Amniotic stem cell (primary cell): ENCODE measurements at regions not wholly inside any gene's neighbourhood (a gene's known extent, or its start where the extent isn't known, plus 50 kb on each side); places are given as distances from the start of the nearest gene placed in this dataset.
"Not testable (repeated sequence)": the region's sequence is repeated elsewhere in the genome, so short reads cannot be mapped to it uniquely, and the experiment has no call there.

Experiments
- DNase-seq: peaks from one replicate; lab custom pipeline; 2025; lab: John Stamatoyannopoulos, UW

DNA sequence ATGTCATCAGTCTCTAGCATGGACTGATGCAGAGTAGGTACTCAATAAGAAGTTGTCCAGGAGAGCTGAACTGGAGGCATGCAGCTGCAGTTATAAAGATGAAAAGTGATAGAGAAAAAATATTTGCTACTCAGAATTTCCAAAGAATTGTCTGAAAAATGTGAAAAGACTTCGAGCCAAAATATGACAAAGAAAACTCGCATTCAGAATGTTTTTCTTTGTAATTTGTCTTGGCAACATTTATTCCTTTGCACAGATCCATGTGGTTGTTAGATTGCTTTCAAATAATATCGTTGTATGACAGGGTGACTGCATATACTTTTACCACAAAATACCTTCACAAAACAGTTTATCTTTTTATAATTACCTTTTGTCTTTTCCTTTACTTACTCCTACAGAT, 128.0 kb upstream of the SLC4A4 start:
- no peak for DNase-seq

DNA sequence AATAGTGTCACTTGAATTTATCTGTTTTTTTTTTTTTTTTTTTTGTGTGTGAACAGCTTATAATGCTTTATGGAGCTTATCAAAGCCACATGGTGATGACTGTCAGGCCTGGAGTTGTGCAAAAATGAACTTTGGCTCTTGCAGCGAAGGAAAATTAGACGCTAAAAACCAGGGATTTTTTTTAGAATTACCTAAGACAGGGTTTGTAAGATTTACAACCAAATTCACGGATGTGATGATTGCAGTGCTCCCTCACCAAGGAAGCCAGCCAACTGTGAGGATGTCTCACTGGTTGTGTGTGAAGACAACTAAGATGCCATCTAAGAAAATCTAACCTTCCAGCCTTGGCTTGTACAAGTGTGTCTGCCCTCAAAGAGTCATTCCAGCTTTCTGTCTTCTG, 127.1 kb upstream of the SLC4A4 start:
- DNase-seq = no peak

DNA sequence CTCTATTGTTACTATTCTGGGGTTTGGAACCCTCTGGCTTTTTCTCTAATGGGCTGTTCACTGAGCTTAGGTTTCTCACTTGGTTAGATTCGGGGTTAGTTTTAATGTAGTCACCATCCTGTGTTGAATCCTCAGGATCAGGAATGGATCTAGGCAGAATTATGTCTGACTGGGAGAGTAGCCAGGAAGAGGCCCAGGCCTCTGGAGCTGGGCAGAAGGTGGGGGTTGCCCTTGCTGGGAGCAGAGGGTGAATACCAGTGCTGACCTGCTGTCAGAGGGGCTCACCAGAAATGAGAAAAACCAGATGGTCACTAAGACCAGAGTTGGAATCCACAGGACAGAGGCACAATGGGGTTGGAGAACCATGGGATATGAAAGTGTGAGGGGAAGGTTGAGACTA, 126.6 kb upstream of the SLC4A4 start:
- no peak for DNase-seq

DNA sequence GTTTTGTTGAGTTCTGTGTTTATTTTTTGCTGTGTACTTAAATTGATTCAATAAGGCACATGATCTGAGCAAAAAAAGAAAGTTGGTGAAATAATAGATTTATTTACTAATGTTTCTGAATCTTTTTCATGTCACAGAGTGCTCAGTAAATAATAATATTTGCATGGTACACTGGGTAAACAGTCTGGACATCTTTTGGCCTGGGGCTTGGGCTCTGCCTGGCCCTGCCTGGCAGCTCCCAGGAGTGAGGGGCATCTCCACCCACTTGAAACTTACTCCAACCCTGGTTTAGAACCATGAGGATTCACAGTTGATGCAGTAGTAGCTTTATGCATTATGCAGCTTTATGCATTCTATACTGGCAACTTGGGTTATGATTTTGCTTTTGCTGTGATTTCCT, 124.2 kb upstream of the SLC4A4 start:
- DNase-seq = no peak

DNA sequence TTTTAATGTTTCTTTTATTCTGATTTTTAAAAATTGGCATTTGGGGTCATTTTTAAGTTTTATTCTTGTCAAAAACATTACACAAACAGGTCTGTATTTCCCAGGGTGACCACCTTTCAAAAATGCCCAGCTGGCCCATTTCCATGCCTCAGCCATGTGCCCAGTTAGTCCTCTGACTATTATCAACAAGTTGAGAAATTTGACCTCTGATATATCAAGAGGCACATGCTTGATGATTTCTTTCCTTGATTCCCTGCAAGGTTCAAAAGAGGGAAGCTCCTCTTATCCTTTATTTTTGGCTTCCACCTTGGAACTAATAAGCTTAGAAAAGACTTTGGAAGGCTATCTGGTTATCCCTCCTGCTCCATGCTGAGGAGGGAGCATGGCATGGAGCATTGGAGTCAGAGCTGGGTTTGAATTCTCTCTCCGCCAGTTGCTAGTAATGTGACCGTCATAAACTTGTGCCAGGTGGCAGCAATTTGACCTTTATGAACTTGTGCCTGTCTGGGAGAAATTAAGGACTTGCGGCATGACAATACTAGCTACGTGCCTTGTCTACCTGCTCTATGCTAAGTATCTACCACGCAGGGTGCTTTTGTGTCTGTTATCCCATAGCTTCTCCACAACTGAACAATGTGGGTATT, 122.4 kb upstream of the SLC4A4 start:
- no peak for DNase-seq

DNA sequence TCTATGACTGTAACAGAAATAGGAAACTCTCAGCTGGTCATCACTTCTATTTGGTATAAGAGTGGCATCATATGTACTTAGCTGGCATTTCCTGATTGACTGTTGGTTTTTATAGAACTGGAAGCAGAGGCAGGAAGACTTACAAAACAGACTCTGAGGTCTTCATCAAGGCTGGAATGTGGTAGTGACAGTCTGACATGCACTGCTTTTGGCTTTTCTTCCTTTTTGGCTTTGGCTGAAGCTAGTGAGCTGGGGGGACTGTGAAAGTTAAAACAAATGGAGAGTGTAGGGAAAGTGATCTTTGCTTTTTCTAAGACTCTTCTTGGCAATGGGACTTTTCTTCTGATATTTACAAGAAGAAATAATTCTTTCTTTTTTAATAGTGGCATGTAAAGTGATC, 121.1 kb upstream of the SLC4A4 start:
- DNase-seq = no peak

DNA sequence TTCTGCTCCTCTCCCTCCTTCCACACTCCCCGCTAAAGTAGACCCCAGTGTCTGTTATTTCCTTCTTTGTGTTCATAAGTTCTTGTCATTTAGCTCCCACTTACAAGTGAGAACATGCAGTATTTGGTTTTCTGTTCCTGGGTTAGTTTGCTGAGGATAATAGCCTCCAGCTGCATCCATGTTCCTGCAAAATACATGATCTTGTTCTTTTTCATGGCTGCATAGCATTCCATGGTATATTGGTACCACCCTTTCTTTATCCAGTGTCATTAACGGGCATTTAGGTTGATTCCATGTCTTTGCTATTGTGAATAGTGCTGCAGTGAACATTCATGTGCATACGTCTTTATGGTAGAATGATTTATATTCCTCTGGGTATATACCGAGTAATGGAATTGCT, 118.0 kb upstream of the SLC4A4 start:
- not testable (repeated sequence) for DNase-seq

DNA sequence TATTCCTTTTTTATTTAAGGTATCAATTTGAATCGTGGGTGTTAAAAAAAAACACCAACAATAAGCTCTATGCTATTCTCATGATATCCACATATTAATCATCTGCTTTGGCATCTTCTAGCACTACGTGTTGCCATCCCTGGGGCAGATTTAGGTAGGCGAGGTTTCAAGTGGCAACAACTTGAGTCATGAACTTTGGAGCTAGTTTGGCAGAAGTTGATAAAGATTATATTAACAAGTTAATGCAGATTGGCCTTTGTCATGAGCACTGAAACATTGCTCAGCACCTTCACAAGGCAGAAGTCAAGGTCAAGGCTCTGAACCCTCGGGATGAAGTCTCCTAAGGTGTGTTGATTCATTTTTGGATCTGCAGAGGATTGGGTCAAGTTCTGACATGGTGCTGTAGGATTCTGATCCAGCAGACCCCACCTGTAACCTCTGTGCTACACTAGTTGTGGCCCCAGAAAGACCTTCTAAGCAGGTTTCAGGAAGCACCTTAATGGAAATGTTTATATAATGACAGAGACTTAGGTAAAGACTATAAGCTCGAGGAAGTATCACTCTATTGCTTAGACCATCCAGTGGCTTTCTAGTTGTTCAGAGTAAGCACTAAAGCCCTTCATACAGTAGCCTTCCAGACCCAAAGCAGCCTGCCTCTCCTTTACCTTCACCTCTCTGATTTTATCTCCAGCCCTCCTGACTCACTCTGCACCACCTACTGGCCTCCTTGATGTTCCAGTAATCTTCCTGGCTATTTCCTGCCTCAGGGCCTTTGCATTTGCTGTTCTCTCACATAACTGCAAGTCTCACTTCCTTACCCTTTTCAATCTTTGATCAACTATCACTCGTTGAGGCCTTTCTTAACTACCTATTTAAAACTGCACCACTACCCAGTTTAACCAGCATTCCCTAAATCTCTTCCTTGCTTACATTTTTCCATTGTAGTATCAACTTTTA, 117.0 kb upstream of the SLC4A4 start:
- no peak for DNase-seq

DNA sequence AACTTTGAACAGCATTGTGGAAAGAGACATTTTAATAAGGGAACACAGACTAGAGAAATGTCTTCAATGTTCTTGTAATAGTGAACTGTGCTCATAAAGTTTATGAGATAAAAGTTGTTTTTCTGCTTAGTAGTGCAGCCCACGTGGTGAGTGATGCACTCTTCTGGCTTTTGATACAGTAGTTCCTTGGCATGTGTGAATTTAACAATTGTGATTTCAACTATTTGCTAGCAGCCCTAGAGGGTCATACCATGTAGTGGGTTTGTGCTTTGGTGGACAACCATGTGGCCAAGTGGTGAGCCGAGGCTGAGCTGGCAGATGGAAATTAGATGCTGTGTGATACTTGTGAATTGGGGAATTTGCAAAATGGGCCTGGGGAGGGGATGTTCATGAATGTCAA, 116.2 kb upstream of the SLC4A4 start:
- no peak for DNase-seq

DNA sequence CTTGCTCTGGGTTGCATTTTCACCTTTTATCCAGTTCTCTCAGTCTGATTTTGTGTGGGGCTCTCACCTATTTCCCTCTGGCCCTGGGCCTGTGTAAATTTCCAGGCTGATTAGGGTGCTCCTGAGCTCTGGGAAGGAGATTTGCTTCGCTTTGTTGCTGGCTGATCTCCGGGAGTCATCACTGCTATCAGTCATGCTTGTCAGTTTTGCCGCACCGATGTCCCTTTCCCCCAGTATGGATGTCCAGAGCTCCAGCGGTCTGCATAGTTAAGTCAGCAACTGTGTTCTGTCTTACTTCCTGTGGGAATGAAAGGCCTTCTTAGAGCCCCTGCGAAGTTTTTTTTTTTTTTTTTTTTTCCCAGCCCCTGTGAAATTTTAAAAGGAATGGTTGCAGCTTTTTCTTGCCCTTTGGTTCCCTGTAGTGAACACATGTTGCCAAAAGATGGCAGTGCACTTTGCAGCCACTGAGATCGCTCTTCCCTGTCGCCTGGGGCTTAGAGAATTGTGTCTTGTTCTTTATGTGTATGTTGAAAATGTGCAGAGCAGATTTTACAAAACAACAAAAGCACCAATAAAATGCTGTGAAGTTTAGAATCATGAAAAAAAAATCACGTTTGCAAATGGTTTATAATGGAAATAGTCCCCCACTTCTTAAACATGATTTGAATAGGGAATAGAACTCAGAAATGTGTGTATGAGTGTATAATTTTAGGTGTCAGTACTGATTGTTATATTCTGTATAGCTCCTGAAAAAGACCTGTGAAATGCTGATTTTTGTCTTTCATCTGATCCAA, 109.1 kb upstream of the SLC4A4 start:
- DNase-seq = peak; percentile 50

DNA sequence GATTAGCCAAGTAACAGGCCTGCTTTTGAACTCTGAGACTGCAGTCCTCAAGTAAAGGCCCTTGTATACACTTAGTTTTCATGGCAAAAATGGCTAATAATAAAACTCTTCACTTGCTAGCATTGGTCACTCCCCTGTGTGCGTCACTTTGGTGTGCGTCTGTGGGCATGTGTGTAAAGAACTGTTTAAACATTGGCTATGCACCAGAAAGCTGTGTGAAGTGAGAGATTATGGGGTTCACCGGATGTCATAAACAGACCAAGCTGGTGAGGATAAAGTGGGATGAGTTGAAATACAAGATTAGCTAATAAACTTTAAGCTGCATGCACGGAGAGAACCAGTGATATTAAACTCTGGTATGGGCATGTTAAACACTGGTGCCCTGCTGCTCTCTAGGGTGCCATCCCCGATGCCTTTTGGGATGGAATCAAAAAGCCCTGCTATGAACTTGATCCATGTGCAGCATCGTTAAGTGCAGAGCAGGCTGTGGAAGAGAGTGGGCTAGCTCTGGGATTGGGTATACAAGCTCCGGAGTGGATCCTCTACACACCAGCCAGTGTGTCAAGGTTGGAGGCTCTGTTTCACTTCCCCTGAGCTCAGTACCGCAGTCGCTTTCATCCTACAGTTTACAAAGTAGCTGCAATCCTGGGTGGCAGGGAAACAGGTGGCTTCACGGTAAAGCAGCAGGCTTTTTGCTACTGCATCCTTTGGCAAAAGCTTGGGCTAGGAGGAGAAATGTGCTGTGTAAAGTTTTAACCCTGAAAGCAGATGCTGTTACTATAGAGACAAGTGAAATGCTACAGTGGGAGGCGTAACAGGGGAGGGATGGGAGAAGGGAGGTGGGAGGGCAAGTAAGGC, 108.3 kb upstream of the SLC4A4 start:
- no peak for DNase-seq

DNA sequence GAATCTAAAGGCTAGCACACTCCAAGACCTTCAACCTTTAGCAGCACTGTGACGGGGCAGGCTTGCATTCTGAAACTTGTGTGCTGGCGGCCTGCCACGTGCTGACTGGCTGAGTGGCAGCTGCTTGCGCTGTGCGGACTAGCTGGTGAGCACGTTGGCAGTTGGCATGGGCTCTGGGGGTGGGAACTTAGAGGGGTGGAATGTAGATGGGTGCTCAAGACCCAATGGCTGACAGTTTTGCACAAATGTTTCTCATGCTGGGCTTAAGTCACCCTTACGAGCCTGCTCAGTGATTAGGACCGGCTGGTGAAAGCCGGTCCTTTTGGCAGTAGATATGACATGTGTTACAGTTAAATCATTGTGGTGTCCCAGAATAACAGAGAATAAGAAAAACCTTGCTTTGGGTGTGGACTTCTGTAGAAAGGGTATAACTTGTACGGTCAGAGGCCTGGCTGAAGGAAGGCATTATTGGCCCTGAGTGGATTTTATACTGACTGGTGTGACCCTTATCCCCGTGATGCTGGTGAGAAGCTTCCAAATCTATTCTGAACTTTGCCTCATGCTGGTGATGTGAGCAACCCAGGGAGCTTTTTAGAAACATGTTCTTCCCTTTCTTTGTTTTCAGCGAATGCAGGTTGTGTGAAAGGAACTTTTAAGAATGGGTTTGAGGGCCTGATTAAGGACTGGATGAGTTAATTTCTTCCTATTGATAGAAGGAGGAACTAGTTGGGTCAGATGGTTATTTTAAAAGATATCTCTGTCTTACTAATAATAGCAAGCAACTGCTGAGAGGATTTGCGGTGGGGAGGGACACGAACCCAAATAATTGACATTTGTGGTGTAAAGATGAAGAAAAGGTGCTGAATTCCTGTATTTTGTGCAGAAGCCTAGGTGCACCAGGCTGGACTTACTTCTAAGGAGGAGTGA, 107.4 kb upstream of the SLC4A4 start:
- peak; percentile 33 for DNase-seq

DNA sequence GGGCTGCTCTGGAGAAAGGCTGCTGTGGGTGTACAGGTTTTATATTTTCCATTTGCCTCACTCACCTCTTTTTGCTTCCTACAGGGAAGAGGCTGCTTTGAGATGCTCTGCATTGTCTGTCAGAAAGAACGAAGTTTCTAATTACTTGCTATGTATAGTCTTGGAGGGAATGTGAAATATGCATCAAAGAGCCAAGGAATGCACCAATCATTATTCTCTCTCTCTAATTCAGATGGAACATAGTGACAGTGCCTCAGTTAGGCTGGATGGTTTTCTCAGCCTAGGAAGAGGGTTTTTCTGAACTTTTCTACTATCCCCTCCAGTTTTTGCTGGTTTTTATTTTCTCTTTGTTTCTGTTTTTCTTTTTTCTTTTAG, 106.8 kb upstream of the SLC4A4 start:
- no peak for DNase-seq

DNA sequence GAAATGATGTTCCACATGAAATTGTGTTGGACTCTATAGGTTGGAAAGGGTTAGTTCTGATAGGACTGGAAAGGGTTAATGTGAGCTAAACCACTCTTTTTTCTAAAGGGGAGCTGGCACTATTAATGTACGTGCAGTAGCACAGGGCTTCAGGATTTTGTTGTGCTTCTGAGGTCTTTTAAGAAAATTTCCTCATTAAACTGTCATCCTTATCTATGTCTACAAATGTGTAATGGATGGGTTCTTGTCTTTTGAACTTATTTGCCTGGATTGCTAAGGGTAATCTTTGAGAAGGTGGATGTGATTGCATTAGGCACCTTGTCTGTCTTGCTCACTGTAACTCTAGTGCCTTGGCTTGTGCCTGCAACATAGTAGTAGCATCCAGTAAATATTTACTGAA, 106.0 kb upstream of the SLC4A4 start:
- no peak for DNase-seq

DNA sequence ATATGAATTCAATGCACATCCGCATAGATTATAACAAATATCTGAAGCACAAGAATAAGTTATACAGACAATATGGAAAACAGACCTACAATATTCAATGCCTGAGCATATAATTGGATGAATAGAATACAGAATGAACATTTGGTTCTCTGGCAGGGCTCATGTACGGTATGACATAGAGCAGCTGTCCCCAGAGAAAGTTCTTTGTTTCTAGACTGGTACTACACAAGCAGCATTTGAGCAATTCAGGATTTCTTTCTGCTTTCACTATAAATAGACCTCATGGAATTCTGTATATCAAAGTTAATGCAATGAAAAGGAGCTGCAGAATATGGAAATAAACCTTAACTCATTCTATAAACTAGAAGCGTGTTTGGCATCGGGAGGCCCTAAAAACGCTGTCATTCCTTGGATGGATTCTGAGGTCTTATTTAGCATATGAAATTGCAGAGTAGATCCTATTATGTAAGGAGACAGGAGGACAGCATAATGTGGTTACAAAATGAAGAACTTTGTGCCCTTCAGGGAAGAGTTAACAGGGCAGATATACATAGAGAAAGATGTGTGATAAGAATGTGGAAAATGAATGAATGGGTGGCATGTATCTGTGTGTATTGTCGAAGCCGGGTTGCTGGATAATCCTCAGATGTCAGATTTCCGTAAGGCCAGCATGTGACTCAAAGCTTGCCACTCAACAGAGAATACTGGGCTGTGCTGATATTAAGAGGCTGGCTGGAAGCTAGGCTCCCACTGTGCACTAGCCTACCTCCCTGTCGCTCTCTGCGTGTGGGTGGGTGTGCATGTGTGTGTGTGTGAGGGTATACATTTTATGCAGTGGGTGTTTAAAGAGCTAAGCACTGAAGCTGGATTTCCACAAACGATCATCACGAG, 103.3 kb upstream of the SLC4A4 start:
- DNase-seq = no peak

DNA sequence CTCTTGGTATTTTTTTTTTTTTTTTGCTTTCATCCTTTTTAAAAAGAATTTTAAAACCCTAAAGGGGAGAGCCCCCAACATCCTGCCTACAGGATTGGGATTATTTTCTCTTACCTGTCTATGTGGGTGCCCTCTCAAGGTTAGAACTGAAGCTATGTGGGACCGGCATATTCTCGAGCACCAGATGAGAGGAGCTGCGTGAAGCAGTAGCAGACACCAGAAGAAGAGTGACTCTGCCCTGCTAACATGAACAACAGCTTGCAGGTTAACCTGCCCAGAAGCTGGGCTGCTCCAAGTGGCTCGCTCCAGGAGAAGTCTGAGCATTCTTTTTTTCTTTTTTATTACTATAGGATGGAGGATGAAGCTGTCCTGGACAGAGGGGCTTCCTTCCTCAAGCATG, 102.6 kb upstream of the SLC4A4 start:
- DNase-seq = no peak

DNA sequence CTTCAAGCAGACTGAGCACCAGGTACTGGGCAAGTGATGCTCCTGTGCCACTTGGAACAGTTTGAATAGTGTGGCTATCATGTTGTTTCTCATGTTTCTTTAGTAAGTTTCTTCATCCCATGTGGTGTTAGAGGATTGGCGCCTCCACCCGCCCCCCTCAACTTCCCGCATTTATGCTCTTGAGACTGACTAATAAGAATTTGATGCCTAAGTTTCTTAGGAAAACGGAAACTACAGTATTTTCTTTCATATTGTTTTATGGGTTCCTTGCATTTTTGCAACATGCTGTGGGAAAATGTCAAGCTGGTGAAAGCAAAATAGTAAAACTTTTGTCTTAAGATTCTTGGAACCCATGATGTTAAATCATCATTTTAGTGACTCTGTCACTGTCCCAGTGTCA, 101.2 kb upstream of the SLC4A4 start:
- DNase-seq = no peak

DNA sequence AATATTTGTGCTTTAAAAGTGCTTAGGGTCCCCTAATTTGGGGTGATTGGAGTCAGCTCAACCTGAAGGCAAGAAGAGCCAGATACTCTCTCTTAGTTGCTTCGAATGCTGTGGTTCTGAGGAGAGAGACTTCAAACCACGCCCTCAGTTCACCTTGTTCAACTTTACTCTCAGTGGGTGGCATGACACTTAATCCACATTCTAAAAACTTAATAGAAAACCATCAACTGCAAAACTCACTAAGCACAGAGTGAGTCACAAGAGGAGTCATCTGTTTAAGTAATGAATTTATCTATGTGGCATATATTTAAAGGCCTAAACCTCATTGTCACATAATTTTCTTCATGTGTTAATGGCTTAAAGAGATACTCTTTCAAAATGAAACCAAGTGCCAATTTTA, 99.5 kb upstream of the SLC4A4 start:
- no peak for DNase-seq

DNA sequence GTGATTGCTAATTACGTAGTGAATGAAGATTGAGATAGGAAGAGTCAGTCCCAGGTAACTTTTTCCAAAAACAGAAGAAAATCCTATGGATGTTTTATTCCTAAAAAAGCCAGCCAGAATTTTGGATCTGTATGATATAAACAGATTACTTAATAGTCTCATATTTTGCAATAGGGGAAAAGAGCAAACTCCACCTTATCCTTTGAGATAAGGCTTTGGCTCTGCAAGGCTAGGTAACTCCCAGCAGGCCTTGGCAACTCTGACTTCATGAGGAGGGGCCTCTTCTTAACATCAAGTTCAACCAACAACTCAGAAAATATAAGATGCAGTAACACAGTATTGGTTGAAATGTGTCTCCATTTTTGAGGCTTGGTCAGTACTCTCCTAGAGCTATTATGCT, 98.7 kb upstream of the SLC4A4 start:
- DNase-seq = no peak
